Body of pancreas (tissue), 4 donors: ENCODE measurements at regions not wholly inside any gene's neighbourhood (a gene's known extent, or its start where the extent isn't known, plus 50 kb on each side); places are given as distances from the start of the nearest gene placed in this dataset.

Experiments
- CTCF ChIP-seq, 7 experiments: fragments of 450-650 bp in 4 of 7; fragments of 200-600 bp in 3 of 7; sonication (generic) in 3 of 7; IDR thresholded peaks; one replicate each; pipeline ENCODE4 v1.5.1; 2016 to 2019; ENCODE audit warnings: antibody characterized with exemption in 7 of 7
- POLR2A ChIP-seq, 3 donors: fragments of 450-650 bp; IDR thresholded peaks; one replicate each; pipeline ENCODE4 v1.6.1; 2016; ENCODE audit warnings: antibody characterized with exemption in 3 of 3, mild to moderate bottlenecking in 2 of 3

- TF ChIP-seq POLR2A (IDR thresholded peaks at IDR 0.05) (no peak), CTCF (IDR thresholded peaks at IDR 0.05) (no peak)
Measured at GRCh38 chr11:98507208-98507607, 513.5 kb upstream of the CNTN5 start.
